Suprapubic skin (tissue), 4 donors: ENCODE measurements at regions not wholly inside any gene's neighbourhood (a gene's known extent, or its start where the extent isn't known, plus 50 kb on each side); places are given as distances from the start of the nearest gene placed in this dataset.

Experiments used
- DNase-seq, 2 donors: peaks; one replicate each; pipeline ENCODE4 v3.0.0-alpha.2; 2019; ENCODE audit warnings: low spot score in 2 of 2
- H3K27ac ChIP-seq: fragments of 200-600 bp; sonication (generic); one replicate; pipeline ENCODE4 v1.5.1; 2019
- H3K27me3 ChIP-seq: fragments of 200-600 bp; sonication (generic); one replicate; pipeline ENCODE4 v1.5.1; 2019
- H3K36me3 ChIP-seq: fragments of 200-600 bp; sonication (generic); one replicate; pipeline ENCODE4 v1.5.1; 2019
- H3K4me1 ChIP-seq: fragments of 200-600 bp; sonication (generic); one replicate; pipeline ENCODE4 v1.5.1; 2019
- H3K4me3 ChIP-seq: fragments of 200-600 bp; sonication (generic); one replicate; pipeline ENCODE4 v1.5.1; 2019; ENCODE audit warnings: mild to moderate bottlenecking
- H3K9me3 ChIP-seq: fragments of 200-600 bp; sonication (generic); one replicate; pipeline ENCODE4 v1.5.1; 2019
- EP300 ChIP-seq: sonication (generic); formaldehyde crosslinking; IDR thresholded peaks from one replicate; pipeline ENCODE4 v1.6.1; 2017; ENCODE audit warnings: antibody characterized with exemption
- POLR2A ChIP-seq, 2 donors: fragments of 450-650 bp; IDR thresholded peaks; one replicate each; pipeline ENCODE4 v1.6.1; 2017; ENCODE audit warnings: antibody characterized with exemption in 2 of 2, mild to moderate bottlenecking in 2 of 2, moderate library complexity in 2 of 2
- POLR2AphosphoS5 ChIP-seq, 3 donors: sonication (generic); formaldehyde crosslinking; IDR thresholded peaks; one replicate each; pipeline ENCODE4 v1.6.1; 2017; ENCODE audit warnings: antibody characterized with exemption in 3 of 3
- WGBS: methylation state at CpG from one replicate; pipeline ENCODE4 v1.1.5; 2018; 5-methylcytosine and 5-hydroxymethylcytosine counted together
- TF ChIP-seq, protein P1 (sequence below), 2 donors: fragments of 200-600 bp in 1 of 2; fragments of 450-650 bp in 1 of 2; sonication (generic) in 1 of 2; IDR thresholded peaks; one replicate each; pipeline ENCODE4 v1.5.1; 2016 to 2019; ENCODE audit warnings: antibody characterized with exemption in 2 of 2, mild to moderate bottlenecking in 1 of 2, moderate library complexity in 1 of 2

DNA sequence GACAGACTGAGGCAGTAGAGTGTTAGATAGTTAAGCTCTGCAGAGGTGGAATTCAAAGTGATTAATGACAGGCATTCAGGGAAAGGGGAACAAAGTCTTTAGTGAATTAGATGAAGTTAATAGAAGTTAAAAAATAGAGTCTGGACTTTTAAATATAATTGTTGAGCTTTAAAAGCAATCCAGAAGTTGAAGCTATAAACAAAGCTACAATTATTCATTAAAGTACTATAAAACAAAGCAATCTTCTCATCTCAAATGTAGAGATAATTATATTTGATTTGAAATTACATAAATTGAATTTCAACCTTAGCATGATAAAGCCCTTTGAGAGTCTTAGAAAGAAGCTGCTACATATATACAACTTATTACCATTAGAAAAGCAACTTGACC, 710.6 kb downstream of the MRPL39 start:
- Histone ChIP-seq H3K36me3 (no peaks in the 10 kb centered on the region), H3K27me3 (no peaks in the 10 kb centered on the region), H3K4me3 (no peak overlapping the region), H3K27ac (no peak overlapping the region), H3K9me3 (no peaks in the 10 kb centered on the region), H3K4me1 (no peaks in the 10 kb centered on the region)
- TF ChIP-seq POLR2A (IDR thresholded peaks at IDR 0.05) (no peak), POLR2AphosphoS5 (IDR thresholded peaks at IDR 0.05) (no peak), EP300 (no peak)
- TF ChIP-seq, protein P1, sequence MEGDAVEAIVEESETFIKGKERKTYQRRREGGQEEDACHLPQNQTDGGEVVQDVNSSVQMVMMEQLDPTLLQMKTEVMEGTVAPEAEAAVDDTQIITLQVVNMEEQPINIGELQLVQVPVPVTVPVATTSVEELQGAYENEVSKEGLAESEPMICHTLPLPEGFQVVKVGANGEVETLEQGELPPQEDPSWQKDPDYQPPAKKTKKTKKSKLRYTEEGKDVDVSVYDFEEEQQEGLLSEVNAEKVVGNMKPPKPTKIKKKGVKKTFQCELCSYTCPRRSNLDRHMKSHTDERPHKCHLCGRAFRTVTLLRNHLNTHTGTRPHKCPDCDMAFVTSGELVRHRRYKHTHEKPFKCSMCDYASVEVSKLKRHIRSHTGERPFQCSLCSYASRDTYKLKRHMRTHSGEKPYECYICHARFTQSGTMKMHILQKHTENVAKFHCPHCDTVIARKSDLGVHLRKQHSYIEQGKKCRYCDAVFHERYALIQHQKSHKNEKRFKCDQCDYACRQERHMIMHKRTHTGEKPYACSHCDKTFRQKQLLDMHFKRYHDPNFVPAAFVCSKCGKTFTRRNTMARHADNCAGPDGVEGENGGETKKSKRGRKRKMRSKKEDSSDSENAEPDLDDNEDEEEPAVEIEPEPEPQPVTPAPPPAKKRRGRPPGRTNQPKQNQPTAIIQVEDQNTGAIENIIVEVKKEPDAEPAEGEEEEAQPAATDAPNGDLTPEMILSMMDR (IDR thresholded peaks at IDR 0.05) = no peak
- DNase-seq = no peak

DNA sequence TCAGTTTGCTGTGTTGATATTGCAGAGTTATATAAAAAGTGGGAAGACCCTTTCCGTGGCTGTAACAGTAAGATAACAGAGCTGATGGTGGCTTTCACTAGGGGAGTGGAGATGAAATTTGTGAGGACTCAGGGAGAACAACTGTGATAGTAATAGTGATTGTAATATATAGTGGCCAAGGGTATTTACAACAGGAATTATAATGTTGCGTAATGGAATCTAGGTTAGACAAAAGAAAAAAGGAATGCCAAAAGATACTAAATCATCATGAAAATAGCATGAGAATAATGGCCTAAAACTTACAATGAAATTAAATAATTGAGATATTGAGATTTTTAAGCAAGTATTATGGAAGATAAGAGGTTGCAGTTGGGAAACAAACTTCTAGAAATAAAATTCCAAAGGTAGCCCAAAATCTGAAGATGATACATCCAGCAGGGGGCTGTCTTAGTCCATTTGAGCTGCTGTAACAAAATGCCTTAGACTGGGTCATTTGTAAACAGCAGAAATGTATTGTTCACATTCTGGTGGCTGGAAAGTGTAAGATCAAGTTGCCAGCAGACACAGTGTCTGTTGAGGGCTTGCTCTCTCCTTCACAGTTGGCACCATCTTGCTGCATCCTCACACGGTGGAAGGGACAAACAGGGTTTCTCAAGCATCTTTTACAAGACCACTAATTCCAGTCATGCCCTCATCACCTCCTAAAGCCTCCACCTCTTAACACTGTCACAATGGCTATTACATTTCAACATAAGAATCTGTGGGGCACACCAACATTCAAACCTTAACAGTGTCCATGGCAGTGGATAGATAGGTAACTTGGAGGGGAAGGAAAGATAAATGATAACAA, 711.2 kb downstream of the MRPL39 start:
- Histone ChIP-seq H3K36me3 (no peaks in the 10 kb centered on the region), H3K27ac (no peak overlapping the region), H3K4me3 (no peak overlapping the region), H3K9me3 (no peaks in the 10 kb centered on the region), H3K4me1 (no peaks in the 10 kb centered on the region), H3K27me3 (no peaks in the 10 kb centered on the region)
- 70% methylated on average over 3 of the region's 3 CpGs for WGBS
- DNase-seq = no peak
- TF ChIP-seq, protein P1 (IDR thresholded peaks at IDR 0.05) = peak in 1 of 2 donors; percentile 11
- TF ChIP-seq EP300 (no peak), POLR2AphosphoS5 (IDR thresholded peaks at IDR 0.05) (no peak), POLR2A (IDR thresholded peaks at IDR 0.05) (no peak)

DNA sequence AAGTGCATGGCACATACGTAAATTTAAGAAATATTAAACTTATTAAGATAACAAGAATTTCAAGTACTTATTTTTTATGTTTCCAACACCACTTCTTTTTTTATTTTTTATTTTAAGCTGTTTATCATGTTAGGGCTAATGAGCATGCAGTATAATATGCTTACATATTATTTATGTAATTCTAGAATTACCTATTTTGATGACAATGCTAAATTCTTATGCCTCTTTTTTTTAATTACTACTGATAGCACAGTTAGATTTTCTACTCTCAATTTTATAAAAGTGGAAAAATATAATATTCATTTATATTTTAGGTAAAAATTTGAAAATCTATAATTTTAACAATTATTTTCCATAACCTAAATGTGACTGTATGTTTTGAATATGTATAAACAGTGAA, 713.0 kb downstream of the MRPL39 start:
- H3K4me3 ChIP-seq = no peak overlapping the region
- 95% methylated on average over 1 of the region's 1 CpG for WGBS
- TF ChIP-seq, protein P1 (IDR thresholded peaks at IDR 0.05) = no peak
- TF ChIP-seq POLR2AphosphoS5 (IDR thresholded peaks at IDR 0.05) (no peak), POLR2A (IDR thresholded peaks at IDR 0.05) (no peak), EP300 (no peak)
- no peaks in the 10 kb centered on the region for H3K4me1 ChIP-seq
- no peaks in the 10 kb centered on the region for H3K36me3 ChIP-seq
- no peak overlapping the region for H3K27ac ChIP-seq
- H3K27me3 ChIP-seq = no peaks in the 10 kb centered on the region
- no peaks in the 10 kb centered on the region for H3K9me3 ChIP-seq
- DNase-seq = no peak

DNA sequence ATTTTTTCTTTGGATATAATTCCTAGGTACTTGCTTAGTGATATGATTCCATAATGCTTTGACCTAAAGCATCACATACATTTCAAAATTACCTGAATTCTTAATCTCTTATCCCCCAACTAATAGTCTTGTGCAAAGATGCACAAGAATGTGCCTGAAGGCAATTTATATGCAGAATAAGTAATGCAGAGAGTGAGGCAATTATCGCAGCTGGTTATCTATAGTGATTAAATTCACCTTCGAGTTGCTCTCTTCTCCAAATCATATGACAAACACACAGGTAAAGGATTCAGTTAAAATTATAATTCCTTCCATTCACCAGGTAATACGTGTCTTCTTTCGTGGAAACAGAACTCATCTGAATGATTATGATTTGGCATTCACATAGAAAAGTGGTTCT, 717.3 kb downstream of the MRPL39 start:
- Histone ChIP-seq H3K9me3 (no peaks in the 10 kb centered on the region), H3K4me3 (no peak overlapping the region), H3K36me3 (no peaks in the 10 kb centered on the region), H3K4me1 (no peaks in the 10 kb centered on the region), H3K27me3 (no peaks in the 10 kb centered on the region), H3K27ac (no peak overlapping the region)
- WGBS = 53% methylated on average over 4 of the region's 4 CpGs
- no peak for TF ChIP-seq POLR2A (IDR thresholded peaks at IDR 0.05)
- no peak for TF ChIP-seq EP300
- TF ChIP-seq POLR2AphosphoS5 (IDR thresholded peaks at IDR 0.05) = no peak
- TF ChIP-seq, protein P1 (IDR thresholded peaks at IDR 0.05) = no peak
- DNase-seq = no peak

DNA sequence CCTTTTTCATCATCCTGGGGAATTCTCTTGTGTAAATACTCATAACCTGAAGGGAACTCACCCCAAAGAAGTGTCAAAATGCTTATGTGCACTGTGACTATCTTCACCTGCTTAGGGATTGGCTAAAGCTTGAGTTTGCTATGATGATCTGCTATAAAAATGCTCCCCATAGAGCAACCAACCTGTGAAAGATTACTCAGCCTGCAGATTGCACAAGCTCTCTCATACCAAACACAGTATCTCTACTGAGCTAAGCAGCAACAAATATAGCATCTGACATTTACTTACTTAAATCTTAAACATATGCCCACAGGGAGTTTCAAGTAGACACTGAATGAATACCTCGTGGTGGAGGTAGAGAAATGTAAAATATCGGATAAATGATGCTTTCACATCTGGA, 725.8 kb downstream of the MRPL39 start:
- no peak for TF ChIP-seq POLR2A (IDR thresholded peaks at IDR 0.05)
- no peak for TF ChIP-seq EP300
- TF ChIP-seq, protein P1 (IDR thresholded peaks at IDR 0.05) = no peak
- no peak for TF ChIP-seq POLR2AphosphoS5 (IDR thresholded peaks at IDR 0.05)
- 42% methylated on average over 2 of the region's 2 CpGs for WGBS
- Histone ChIP-seq H3K36me3 (no peaks in the 10 kb centered on the region), H3K9me3 (no peaks in the 10 kb centered on the region), H3K27ac (no peak overlapping the region), H3K27me3 (no peaks in the 10 kb centered on the region), H3K4me1 (no peaks in the 10 kb centered on the region), H3K4me3 (no peak overlapping the region)
- DNase-seq = no peak
